NCI-H2081 treated with DMSO at 0.1 percent for 48 hours (cell line): ENCODE measurements at regions not wholly inside any gene's neighbourhood (a gene's known extent, or its start where the extent isn't known, plus 50 kb on each side); places are given as distances from the start of the nearest gene placed in this dataset.
"Not testable (repeated sequence)": the region's sequence is repeated elsewhere in the genome, so short reads cannot be mapped to it uniquely, and the experiment has no call there.

ENCODE experiments used
- DNase-seq: peaks from one replicate; lab custom pipeline; 2025; lab: John Stamatoyannopoulos, UW

DNA sequence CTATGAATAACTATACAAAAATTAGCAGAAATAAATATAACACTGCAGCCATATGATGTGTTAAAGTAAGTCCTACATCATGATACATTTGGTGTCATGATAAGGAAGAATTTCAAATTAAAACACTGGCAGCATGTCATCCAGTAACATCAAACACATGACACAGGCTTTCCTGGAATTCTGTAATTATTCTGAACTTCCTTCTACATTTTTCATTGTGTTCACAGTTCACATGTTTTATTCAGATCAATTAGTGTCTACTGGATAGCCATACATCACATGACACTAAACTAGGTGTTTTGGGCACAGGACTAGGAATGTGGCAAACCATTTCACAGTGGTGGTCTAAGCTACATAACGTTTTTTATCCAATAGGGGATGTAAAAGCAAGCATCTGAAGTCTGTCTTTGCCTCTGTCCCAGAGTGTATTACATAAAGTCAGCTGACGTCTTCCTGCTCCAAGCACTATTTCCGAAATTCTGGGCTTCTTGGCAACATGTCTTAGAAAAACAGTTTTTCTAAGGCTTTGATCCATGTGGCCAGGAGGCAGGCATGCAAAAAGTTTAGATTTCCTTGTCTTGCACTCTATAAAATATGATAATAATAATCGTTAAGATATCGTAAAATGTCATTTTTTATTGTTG lies 707.9 kb downstream of the CENPC start:
- DNase-seq = no peak

DNA sequence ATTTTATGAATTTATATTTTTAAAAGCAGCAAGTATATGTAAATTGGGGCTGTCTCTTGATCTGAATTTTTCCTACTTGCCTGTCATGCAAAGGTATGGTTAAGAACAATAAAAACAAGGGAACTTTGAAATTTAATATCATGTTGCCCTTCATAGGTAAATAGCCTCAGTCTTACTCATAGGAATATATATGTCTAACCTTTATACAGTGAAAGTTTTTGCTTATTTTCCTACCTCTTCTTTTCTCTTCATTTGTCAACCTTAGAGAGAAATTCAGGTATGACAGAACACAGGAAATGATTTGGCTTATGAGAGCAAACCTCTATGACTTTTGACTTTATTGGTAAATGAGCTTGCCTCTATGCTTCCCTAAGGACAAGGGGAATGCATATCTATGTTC lies 716.0 kb downstream of the CENPC start:
- DNase-seq = no peak

DNA sequence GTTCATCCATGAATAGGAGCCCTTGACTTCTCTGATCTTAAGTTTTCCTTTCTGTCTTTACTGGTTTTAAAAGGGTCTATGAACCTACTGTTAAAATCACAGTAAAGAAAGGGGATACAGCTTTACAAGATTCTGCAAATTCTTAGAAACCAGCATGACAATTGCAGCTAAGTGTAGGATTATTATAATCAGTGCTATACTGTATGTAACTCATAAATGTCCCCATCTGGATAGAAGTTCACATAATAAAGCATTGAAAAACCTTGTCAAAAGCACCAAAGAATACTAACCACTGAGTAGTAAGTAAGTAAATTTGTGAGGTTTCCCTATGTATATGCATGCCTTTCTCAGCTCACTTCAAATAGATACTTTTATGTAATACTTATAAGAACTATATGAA lies 724.6 kb downstream of the CENPC start:
- DNase-seq = no peak

DNA sequence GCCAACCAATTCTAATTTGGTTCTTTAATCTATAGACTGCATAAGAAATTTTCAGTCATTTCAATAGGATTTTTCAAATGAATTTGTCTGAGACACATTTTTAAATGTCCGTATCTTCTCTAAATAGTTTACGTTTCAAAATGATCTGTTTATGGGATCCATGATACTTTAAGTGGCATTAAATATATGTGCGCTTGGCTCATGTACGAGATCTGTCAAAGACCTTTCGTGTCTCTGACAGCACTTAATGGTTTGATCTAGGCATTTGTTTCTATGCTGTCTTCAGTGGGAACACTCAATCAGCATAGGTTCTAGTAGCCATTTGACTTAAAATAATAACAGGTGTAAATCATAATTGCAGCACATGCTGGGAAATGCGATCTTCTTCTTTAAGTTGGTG lies 731.0 kb downstream of the CENPC start:
- DNase-seq = no peak

DNA sequence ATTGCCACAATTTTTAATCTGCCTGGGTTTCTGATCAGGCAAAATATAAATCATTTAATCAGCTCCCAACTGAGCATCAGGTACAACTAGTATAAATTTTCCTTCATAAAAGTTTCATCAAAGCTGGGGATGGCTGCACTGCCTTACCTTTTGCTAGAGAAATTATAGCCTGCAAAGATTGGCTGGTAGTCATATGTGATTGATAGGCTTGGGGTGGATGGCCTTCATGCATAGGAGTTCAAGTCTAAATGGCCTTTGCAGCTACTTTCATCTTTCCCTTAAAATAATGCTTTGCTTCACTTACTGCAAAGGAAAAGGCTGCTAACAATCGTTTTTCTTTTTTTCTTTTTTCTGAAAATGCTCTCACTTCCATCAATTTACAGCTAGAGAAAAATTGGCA lies 739.7 kb downstream of the CENPC start:
- DNase-seq = no peak

DNA sequence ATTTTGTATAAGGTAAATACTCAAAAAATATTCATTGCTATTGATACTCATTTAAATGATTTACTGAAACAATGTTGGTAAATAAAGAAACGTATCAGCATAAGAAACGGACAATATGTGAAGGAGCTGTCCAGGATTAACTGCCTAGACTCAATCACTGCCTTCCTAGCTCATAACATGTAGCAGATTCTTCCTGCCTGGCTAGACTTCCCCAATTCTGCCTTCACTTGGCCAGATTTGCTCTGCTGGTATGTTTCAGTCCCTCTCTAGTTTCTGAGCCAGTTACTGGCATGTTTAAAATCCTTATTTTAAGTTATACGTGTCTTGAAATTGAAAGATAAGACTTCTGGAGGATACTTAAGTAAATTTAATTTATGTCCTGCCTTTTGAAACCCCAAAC lies 740.3 kb downstream of the CENPC start:
- DNase-seq = no peak

DNA sequence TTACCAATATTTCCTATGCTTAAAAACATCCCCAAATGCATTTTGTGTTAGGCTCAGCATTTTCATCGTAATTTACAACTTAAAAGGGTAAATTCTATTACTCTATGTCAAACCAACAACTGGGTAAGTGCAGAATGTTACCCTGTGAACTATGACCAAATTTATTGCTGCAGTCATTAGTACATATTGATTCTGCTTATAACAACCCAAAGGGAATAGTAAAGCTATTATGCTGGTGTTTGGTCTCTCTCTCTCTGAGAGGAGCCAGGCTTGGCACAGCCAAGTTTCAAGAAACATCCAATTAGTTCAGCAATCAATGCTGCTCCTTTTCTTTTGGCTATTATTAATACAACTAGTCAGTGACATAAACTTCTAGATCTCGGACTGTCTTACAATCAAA lies 747.7 kb downstream of the CENPC start:
- no peak for DNase-seq

DNA sequence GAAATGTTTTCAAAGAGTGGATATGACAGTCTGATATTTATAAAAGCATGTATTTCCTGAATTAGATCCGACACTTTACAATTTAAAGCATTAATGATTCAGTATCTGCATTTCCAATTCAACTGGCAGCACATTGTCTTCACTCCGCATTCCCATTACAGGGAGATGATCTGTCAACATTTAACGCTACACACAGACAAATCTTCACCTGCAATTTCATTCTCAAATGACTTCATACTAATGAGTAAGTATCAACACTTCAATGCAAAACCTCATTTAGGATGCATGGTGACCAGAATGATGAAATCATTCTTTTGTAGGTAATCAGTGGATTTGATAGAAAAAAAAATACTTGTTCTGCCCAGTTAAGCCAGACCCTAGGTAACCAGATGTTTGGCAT lies 749.6 kb downstream of the CENPC start:
- DNase-seq = no peak

DNA sequence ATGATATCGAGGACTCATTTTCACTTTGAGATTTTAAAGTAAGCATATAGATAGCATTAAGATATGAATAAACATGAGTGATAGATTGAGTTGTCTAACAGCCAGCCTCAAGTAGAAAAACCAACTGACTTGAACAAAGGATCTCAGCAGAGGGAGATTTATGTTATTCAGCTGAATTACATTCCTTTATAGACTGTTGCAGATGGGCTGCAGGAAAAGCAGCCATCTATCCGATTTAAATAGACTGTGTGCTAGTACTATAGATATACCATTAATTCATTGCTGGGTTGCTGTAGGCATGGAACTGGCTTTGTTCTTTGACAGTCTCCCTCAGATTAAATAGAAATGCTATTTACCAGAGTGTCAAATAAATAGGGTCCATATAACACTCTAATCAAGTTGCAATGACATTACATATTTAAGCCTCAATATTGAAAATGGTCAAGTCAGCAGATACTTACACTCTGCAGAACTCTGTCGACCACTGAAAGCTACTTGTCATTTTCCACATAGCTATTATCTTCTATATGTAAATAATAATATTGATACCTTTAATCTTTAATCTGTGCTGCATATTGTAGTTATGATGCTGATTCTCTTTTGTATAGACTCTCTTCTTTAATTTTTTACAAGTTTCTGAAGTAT lies 750.8 kb downstream of the CENPC start:
- DNase-seq = no peak

DNA sequence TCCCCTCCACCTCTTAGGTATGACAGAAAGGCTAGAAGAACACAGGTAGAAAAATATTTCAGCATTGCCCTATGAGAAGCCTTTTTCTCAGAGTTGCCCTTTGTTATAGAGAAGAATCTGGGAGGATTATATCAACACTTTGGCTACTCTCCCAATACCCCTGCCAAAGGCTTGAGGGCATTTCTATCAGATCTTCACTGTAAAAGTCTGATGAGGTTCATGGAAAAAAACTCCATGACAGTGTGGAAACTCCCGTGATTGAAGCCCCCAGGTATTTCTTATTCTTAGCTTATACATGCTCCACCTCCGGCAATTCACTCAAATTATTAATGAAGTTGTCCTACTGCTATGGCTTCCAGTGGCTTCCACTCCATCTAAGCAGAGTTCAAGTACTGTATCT lies 753.6 kb downstream of the CENPC start:
- DNase-seq = no peak

DNA sequence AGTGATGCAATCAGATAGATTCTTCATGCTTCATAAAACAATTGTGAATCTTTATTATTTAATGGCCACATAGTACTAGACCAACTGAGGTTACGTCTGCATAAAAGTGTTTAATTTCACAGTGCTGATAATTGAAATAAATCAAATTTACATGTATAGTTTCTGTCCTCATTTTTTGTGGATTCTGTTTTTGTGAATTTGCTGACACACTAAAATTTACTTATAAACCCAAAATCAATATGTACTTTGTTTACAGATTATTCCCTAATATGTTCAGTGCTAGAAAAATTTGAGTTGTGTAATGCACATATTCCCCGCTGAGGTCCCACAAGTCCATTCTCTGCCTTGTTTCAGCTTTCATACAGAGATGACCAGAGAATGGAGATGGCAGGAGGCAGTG lies 759.8 kb downstream of the CENPC start:
- no peak for DNase-seq

DNA sequence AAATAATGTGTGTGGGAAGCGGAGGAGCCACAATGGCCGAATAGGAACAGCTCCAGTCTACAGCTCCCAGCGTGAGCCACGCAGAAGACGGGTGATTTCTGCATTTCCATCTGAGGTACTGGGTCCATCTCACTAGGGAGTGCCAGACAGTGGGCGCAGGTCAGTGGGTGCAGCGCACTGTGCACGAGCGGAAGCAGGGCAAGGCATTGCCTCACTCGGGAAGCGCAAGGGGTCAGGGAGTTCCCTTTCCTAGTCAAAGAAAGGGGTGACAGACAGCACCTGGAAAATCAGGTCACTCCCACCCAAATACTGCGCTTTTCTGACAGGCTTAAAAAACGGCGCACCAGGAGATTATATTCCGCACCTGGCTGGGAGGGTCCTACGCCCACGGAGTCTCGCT lies 762.6 kb downstream of the CENPC start:
- not testable (repeated sequence) for DNase-seq

DNA sequence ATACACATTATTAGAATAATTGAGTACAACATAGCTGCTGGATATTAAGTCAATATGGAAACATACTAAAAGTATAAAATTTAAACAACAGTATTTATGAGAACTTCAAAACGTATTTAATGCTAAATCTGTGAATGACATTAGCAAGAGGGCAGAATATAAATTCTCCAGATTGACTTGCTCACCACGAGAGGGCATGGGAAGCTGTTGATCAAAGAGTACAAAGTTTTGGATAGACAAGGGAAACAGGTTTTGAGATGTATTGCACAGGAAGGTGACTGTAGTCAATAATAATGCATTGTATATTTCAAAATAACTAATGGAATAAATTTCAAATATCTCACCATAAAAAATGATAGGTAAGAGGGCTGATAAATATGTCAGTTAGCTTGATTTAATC lies 768.2 kb downstream of the CENPC start:
- no peak for DNase-seq

DNA sequence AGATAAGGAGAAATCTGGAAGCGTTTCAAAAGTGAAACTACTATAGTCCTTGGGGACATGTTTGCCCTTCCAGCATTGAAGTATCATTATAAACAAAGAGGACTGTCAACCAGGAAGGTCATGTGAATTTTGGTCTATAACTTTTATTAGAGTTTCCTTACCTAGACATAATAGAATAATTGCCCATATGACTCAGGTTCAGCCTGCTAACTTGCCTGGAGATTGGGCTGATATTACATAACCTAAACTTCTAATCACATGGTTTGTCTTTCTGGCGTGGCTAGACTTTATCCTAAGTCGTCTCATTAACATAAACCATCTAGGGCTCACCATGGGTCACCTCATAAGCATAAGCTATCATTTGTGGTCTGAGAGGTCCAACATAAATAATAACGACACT lies 775.9 kb downstream of the CENPC start:
- no peak for DNase-seq

DNA sequence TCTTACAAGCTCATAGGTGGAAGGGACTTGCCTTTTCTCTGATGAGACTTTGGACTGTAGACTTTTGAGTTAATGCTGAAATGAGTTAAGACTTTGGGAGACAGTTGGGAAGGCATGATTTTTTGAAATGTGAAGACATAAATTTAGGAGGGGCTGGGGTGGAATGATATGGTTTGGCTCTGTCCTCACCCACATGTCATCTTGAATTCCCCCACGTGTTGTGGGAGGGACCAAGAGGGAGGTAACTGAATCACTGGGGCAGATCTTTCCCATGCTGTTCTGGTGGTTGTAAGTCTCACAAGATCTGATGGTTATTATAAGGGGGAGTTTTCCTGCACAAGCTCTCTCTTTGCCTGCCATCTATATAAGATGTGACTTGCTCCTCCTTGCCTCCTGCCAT lies 777.9 kb downstream of the CENPC start:
- no peak for DNase-seq

DNA sequence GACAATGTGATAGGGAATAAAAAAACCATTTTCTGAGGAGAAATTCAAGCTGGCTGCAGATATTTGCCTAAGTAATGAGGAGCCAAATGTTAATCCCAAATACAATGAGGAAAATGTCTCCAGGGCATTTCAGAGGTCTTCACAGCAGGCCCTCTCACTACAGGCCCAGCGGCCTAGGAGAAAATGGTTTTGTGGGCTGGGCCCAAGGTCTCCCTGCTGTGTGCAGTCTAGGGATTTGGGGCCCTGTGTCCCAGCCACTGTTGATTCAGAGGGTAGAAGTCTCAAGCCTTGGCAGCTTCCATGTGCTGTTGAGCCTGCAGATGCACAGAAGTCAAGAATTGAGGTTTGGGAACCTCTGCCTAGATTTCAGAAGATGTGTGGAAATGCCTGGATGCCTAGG lies 778.7 kb downstream of the CENPC start:
- no peak for DNase-seq

DNA sequence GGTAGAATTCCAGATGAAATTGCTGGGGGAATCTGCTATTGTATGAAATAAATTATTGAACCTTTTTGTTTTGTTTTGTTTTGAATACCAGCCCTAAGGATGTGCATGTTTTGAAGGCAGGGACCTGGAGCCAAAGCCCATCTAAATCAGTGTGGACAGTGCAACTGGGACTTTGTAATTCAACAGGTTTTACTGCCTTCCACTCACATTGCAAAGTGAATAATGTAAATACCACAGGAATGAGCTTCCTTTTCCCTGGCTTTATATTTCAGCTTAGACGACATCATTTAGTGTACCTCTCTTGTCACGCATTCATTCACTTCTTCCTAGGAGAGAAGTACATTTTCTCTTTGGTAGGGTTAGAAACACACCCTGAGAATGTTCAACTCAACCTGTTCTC lies 795.0 kb downstream of the CENPC start:
- DNase-seq = no peak

DNA sequence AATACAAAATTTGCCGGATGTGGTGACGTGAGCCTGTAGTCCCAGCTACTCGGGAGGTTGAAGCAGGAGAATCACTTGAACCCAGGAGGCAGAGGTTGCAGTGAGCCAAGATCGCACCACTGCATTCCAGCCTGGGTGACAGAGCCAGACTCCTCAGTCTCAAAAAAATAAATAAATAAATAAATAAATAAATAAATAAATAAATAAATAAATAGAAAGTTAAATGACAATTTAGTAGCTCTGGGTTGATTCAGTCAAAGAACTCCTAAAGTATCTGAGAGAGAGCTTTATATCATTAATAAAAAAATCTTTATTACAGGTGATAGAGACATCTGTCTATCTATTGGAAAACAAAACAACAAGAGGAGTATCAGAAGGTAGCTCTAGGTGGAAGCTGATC lies 798.4 kb downstream of the CENPC start:
- not testable (repeated sequence) for DNase-seq

DNA sequence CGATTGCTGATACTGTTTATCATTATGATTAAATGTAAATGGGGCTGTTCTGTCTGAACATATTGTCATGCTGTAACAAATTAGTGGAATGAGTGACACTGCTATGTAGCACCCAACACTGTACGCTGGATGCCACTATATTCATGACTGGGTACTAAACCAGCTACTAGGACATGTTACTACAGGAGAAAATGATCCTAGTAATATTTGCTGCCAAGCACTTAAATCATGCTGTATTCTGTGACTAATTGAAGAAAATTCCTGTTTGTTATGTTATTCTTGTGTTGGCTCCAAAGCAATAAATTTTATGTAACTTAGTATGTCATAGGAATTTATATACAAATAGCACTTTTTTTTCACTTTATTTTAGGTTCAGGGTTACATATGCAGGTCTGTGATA lies 804.2 kb downstream of the CENPC start:
- no peak for DNase-seq

DNA sequence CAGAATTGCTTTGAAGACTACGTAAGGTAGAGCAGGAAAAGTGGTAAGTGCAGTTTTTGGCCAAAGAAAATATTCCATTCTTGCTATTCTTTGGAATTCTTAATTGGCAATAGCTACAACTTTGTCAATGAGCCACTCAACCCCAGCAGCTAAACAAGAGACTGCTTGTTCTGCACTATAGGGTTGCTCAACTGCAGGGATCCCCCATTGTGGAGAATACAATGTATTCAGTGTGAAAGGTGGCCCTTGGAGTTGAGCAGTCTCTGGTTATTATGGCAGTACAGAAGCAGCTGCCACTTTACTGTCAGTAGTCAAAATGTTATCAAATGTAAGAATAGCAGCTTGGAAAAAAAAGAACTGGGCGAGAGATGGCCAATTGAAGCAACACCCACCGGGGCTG lies 808.7 kb downstream of the CENPC start:
- DNase-seq = no peak

DNA sequence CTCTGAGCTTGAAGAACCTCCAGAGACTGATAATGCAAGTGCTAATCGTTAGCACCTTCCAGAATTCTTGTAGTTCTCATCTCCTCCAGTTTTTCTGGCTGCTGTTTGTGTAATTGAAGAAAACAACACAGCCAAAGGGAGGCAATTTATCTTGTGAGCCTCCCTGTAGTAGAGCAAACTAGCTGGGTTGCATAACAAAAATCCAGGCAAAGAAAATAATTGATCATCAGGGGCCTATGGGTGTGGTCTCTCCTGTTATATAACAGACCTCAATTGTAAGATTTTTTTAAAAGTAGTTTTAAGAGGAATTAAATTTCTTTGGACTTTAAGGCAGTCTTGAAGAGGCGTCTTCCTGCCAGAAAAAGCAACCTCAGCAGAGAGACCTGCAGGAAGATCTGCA lies 817.0 kb downstream of the CENPC start:
- no peak for DNase-seq

DNA sequence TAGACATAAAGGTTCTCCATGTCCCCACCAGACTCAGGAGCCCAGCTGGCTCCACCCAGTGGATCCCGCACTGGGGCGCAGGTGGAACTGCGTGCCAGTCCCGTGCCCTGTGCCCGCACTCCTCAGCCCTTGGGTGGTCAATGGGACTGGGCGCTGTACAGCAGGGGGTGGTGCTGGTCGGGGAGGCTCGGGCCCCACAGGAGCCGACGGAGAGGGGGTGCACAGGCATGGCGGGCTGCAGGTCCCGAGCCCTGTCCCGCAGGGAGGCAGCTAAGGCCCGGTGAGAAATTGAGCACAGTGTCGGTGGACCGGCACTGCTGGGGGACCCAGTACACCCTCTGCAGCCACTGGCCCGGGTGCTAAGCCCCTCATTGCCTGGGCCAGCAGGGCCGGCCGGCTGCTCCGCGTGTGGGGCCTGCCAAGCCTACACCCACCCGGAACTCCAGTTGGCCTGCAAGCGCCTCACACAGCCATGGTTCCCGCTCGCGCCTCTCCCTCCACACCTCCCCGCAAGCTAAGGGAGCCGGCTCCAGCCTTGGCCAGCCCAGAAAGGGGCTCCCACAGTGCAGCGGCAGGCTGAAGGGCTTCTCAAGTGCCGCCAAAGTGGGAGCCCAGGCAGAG lies 832.9 kb downstream of the CENPC start:
- not testable (repeated sequence) for DNase-seq

DNA sequence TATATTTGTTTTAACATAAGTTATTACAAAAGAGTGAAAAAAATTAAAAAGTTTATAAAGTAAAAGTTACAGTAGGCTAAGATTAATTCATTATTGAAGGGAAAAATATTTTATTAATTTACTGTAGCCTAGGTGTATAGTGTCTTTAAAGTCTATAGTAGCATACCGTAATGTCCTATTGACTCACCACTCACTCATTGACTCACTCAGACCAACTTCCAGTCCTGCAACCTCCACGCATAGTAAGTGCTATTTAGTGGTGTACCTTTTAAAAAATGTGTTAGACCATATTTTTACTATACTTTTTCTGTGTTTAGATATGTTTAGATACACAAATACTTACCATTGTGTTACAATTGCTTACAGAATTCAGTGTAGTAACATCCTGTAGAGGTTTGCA lies 841.1 kb downstream of the CENPC start:
- DNase-seq = no peak

DNA sequence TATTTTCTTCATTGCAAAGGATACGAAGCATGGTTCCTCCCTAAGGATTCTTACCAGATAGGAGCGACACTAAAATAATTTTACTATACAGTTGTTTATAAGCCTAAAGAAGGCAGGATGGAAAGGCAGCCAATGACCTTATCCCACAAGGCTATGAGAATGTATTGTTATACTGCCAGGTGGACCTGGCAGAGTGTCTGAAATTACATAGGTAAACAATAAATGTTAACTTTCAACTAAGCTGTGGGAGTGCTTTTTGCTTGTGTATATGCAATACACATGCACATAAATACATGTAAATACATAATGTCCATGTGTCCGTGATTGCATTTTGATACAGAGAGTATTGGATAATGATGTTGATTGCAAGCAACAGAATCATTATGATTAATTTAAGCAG lies 850.6 kb downstream of the CENPC start:
- no peak for DNase-seq
